GM18870 (cell line): ENCODE measurements at regions not wholly inside any gene's neighbourhood (a gene's known extent, or its start where the extent isn't known, plus 50 kb on each side); places are given as distances from the start of the nearest gene placed in this dataset.
A peak's percentile ranks its signal among the peaks of the same experiment; 100 is the strongest.
"Not testable (repeated sequence)": the region's sequence is repeated elsewhere in the genome, so short reads cannot be mapped to it uniquely, and the experiment has no call there.

ENCODE experiments used
- ATAC-seq: cut with Tn5 transposase; IDR thresholded peaks from one replicate; pipeline ENCODE4 v1.9.1; 2021; ENCODE audit warnings: moderate library complexity; ENCODE audit not compliant: unreplicated experiment

DNA sequence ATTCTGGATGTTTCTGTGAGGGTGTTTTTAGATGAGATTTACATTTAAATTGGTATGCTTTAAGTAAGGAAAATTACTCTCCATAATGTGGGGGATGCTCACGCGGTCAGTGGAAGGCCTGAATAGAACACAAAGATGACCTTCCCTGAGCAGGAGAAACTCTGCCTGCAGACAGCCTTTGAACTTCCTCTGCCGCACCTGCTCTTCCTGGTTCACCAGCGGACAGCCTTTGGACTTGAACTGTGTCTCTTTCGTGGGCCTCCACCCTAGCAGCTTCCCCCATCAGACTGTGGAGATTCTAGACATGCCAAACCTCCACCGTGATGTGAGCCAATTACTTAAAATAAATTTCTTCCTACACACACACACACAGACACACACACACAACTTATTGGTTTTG, 210.7 kb downstream of the EFCAB11 start:
- ATAC-seq = no peak

DNA sequence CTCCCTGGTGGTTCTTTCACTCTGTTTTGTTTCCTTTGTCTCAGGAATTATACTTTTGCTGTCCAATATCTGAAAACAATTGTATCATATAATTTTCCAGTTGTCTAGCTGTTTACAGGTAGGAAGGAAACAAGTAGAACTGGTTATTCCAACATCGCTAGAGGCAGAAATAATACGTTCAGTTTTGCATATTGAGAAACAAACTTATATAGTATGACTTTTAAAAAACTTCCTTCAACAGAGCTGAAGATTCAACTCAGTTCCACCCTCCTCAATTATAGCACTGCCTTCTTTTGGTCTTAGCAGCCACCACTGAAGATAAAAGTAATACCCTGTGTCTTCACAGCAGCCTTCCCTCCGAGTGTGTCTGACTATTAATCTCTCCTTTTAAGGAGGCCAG, 214.3 kb downstream of the EFCAB11 start:
- ATAC-seq = no peak

DNA sequence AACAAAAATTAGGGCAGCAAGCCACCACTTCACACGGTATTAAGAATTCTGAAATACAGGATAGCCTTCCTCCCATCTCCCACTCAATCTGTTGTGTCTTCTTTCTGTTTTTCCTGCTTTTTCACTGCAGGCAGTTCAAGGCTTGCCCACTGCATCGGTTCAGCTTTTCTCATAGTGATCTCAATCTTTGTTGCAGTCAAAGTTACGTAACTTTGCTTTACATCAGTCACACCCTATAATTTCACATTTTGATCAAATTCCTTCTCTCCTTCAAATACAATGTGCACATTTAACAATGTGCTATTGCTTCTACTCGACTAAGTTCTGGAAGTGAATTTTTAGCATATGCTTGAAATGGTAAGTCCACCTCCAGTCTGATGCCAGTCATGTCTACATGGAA, 217.6 kb downstream of the EFCAB11 start:
- ATAC-seq = no peak

DNA sequence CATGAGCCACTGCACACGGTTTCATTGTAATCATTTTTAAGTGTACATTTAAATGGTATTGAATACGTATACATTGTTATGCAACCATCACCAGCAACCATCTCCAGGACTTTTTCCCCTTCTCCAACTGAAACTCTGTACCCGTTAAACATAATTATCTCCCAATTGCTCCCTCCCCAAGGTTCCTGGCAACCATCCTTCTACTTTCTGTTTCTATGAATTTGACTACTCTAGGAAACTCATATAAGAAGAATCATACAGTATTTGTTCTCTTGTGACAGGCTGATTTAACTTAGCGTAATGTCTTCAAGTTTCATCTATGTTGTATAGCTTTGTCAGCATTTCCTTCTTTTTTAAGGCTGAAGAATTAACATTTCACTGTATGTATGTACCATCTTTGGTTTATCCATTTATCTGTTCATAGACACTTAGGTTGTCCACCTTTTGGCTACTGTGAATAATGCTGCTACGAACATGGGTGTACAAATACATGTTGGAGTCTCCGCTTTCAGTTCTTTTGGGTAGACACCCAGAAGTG, 223.1 kb downstream of the EFCAB11 start:
- no peak for ATAC-seq

DNA sequence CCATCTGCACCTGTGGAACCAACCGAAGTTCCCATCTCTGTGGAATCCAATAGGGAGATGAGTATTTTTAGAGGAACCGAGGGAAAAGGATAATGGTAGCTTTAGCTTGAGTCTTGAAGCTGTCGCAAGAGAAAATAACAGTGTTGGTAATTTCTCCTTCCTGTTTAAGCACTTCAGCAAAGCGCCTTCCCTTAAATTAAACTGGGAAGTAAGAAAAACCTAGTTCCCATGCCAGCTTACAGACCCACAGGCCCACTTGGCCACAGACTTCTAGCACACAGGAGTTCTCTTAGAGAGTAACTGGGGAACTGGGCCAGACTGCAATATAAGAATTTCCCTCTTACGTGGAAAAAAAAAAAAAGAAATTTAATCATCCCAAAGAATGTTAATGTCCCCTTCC, 223.8 kb downstream of the EFCAB11 start:
- ATAC-seq = no peak

DNA sequence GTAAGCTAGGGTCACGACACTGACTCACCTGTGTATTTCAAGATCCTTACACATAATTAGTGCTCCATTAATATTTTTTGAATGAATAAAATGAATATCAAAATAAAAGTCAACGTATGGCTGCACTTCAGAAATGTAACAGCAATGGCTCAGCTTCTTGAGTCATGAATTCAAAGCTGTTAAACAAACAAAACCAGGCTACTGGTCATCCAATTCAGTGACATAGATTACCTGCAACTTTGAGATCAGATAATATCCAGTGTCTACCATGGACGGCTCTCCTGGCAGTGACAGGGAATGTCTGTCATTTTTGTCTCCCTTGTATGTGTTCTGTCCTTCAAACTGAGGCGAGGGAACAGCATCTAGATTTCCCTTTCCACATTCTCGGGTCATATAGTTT, 225.6 kb downstream of the EFCAB11 start:
- no peak for ATAC-seq

DNA sequence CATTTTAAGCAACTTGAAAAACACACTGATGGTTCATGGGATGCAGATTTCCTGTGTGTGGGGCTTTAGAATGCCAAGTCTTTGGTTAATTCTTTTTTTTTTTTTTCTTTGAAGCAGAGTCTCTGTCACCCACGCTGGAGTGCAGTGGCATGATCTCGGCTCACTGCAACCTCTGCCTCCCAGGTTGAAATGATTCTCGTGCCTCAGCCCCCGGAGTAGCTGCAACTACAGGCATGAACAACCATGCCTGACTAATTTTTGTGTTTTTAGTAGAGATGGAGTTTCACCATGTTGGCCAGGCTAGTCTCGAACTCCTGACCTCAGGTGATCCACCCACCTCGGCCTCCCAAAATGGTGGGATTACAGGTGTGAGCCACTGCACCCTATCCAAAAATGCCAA, 228.3 kb downstream of the EFCAB11 start:
- ATAC-seq = not testable (repeated sequence)

DNA sequence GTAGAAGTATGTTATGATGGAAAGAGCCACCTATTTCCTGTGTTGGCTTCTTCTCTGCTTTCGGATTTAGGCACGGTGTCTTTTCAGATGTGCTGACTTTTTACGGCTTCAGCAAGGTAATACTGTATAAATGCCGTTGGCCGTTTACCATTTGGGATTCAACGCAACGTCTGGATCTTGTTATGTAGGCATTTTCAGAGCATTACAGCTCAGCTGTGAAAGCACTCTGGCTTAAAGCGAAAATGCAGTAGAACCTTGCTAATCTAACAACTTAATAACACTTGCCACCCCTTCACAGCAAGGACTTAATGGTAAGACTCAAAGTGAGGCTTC, 229.9 kb downstream of the EFCAB11 start:
- ATAC-seq = no peak

DNA sequence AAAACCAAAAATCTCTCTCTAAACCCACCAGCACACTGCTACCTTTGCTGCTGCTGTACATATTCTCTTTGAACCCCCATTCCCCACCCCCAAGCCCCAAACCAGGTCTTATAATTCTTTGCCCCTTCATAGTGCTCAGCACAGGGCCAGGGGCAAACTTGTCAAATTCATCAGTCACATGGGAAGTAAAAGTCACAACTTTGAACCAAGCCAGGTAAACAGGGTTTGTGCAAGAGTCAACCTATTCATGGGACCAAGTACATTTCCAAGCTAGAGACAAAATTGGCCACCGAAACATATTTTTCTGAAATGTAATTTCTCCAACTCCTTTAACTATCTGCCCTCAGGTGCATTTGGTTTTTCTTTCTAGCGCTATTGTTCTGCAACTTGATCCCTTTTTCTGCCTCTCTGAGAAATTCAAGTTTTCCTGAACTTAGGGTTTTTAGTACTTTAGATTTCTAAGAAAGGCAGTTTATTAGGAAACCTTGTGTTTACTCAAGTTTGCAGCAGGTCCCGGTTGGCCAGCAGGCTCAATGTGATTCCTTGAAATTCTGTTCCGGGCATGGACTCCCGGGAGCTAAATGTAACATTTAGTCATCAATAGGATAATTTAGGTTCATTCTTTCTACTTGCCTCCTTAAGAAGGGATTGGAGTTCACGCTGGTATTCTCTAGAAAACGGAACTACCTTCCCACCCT, 230.5 kb downstream of the EFCAB11 start:
- no peak for ATAC-seq

DNA sequence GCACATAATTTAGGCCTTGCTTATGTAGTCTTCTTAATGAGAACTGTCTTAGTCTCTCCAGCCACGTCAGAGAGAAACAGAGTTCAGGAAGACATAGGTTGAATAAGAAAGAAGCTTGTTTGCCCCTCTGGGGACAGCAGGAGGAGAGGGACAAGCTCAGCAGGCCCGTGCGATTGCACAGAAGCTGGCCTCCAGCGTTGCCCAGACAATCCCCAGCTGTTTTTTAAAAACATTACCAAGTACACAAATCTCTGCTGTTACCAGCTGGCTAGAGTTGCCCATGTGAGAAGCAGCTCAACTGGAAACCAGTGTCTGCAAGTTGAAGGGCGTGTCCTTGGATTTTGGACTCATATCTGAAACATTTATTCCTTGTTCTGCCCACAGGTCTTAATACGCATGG, 232.6 kb downstream of the EFCAB11 start:
- no peak for ATAC-seq

DNA sequence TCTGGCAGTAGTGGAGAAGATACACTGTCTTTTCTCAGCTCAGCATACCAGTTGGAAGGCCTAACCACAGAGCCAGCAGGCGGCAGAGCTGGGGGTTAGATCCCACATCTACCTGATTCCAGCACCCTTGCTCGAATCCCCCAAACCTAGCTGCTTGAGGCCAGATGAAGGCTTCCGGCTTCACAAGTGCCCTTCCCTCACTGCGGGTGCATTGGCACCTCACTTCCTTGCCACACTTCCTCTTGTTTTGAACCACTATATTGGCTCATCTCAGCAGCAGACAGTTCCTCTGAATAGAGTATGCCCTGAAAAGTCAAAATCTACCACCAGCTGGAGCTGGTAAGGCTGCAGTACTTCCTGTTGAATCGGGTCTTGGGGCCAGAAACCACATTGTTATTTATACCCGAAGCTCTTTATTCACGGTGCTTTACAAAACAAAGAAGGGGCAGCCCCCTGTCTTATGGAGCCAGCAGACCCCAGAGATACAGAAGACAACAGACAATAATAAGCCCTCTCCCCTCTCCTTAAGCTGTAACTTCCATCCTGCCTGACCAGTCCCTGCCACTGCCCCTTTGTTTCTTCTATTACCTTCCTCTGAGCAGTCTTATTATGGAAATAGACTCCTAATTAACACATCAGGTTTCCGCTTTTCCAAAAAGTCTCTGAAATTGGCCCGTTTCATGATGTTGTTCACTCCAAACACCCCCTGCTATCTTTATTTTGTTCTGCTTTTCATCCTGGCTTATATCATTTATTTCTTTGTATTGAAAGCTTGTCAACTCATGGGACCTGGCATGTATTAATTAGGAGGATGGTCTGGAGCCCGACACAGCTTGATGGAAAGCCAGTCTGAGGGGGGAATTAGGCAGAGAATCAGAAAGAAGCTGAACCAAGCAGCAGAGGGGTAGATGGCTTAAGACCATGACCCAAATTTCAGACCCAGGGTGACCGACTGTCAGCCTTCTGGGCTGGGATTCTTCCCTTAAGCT, 233.5 kb downstream of the EFCAB11 start:
- ATAC-seq = peak; percentile 75

DNA sequence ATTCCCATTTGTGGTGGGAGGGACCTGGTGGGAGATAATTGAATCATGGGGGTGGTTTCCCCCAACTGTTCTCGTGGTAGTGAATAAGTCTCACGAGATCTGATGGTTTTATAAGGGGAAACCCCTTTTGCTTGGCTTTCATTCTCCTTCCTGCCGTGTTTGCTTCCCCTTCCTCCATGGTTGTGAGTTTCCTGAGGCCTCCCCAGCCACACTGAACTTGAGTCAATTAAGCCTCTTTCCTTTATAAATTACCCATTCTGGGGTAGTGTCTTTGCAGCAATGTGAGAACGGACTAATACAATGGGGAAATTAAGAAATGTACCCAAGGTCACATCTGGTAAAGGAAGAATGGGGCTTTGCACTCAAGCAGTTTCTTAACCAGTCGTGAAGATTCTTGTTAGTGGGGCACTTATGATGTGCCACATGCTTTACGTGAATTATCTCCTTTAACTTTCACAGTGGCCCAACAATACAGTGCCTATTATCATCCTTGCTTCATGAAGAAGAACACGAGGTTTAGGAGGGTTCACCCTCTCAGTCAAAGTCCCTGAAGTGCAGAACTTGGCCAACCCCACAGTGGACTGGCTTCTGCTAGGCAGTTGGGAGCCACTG, 234.3 kb downstream of the EFCAB11 start:
- ATAC-seq = no peak

DNA sequence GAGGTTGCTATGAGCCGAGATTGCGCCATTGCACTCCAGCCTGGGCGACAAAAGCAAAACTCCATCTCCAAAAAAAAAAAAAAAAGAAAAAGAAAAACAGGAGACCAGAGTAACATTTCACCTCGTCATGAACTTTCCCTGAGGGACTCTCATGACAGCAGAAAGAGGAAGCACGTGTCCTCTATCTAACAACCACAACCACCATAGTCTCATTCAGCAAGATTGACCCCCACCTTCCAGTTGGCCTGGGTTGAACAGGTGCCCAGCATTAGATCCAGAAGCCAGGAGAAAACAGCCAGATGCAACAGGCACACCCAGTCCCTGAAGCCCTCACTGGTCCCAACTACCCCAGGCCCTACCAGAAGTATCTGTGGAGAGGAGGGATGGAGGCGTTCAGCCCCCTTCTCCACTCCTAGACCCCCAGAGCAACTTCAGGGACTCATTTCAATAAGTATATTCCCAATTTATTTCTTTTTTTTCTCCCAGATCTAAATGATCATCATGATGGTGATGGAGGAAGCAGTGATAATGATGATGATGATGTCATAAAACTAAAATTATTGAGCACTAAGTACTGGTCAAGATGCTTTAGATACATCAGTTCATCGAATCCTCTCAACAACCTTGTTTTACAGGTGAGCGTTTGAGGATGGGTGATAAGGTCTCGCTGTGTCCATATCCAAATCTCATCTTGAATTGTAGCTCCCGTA, 235.0 kb downstream of the EFCAB11 start:
- ATAC-seq = peak; percentile 60

DNA sequence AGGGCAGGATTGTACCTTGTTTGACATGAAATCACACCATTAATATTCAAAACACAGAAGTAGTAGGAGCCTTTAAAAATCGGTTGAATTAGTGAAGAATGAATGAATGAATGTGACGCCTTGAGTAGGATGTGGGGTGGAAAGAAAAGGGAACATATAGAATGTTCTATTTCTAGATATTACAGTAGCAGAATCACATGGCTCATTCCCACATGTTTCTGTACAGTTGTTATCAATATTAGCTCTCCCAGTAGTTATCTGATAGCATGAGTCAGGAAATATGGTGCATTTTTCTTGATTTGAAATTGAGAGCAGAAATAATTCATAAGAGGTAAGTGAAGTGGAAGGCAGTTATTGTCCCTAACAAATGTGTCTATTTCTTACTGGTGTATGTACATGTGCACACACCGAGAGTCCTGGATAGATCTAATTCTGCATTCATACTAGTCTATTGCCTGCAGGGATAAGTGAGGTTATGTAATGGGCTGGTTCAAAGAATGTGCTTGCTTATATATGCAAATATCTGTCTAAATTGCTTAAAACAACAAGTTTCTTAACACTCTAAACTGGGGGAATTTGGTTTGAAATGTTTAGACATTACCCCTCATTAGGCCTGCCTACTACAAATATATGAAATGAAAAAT, 245.4 kb downstream of the EFCAB11 start:
- ATAC-seq = no peak

DNA sequence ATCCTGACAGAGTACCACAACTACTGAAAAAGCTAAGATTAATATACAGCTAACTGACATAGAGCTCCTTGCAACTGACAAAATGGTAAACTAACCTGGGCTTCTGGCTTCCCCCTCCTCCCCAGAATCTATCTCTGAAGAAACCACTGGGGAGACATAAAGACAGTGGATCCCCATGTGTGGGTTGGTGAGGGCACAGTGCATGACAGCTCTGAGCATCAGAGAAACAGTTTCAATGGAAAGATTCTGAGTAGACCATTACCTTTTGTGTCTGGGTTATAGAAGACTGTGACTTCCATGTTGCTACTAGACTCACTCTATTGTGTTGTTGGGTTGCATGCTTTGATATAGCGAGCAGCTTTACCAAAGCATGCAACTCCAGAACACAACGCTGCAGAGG, 247.4 kb downstream of the EFCAB11 start:
- no peak for ATAC-seq

DNA sequence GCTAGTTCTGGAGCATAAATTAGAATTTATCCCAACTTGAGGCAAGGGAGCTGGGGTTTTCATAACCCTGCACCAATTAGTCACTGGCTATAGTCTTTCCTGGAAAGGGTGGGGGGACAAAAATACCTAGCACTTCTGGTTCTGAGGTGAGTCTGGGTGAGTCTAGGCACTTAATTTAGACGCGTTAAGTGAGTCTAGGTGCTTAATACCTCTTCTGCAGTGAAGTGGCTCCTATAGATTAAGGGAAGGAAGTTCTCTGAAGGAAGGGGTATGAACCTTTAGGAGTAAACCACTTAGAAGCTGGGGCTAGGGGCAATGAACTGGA, 251.7 kb downstream of the EFCAB11 start:
- no peak for ATAC-seq

DNA sequence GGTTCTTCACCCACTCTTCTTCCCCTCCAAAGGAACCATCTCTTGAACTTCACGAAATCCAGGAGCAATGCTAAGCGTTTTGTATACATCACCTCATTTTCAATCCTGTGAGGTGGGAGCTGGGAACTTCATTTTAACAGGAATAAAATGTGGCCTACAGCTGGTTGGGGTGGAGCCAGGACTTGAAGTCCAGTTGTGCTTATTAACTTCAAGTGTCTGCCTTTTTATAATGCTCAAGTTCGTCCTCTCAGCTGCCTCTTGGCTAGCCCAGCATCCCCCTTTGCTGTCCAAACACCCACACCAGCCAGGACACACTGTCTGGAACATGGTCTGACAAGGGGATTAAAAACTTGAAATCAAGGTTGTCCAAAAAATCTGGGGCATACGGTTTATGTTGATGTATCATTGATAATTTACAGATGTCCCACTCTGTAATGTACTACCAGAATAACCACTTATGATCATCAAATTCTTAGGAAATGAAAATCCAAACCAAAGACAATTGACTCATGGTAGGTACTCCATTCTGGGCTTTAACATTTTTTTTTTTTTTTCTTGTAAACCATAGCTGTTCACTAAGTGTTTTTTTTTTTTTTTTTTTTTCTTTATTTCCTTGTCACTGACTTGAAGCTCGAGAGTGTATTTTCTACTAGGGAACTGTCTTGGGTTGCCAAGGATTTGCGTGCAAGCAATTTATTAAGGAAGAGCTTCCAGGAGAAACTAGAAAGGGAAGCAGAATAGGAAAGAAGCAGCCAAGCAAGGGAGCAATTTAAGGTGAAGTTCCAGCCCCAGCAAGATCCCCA, 252.3 kb downstream of the EFCAB11 start:
- no peak for ATAC-seq

DNA sequence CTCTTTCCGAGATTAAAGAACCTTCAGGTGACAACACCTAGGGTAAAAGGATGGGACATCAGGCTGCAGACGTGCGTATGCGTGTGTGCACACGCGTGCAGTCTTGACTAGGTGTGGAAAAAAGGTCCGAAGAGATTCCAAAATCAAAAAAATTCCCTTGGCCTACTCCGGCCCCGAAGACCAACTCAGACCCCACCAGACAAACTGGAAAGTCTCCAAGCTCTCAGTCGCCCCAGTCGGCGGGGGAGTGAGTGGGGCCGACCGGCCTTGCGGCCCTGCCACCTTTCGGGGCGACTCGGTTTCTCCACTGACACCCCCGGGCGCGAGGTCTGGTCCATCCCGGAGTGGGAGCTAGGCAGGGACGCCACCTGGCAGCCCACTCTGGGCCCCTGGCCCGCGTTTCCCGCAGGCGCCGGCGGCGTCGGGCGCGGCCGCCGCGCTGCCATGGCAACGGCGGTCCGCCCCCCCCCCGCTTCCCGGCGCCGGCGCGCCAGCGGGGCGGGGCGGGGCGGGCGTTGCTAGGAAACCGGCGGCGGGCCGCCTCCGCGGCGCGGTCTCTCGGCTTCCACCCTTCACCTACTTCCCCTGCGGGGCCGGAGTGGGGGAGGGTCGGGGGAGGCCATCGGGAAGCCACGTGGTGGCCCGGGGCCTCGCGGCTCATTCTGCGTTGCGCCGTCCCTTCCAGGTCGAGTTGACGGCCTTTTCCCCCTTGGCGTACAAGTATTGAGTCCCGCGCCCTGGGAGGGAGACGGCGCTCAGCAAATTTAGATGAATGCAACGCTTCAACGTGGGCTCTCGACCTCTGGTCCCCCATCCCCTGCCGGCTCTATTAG, 253.1 kb downstream of the EFCAB11 start:
- no peak for ATAC-seq

DNA sequence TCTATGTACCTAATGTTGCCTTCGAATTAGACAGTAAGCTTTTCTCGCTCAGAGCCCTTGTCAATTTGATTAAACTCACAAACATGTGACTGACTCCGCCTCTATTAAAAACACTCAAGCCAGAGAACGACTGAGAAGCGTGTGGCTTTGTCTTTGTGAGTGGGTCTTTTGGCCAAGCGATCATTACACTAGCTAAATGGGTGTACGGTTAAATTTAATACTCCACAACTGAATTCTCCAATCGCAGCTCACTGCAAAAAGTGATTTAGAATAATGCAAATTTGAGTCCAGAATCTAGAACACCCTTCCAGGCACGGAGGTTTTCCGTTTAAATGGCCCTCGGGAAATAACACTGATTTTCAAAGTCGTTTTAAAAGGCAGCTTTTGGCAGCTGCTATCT, 253.7 kb downstream of the EFCAB11 start:
- no peak for ATAC-seq
